CD14-positive monocyte (primary cell): ENCODE measurements at regions not wholly inside any gene's neighbourhood (a gene's known extent, or its start where the extent isn't known, plus 50 kb on each side); places are given as distances from the start of the nearest gene placed in this dataset.

Experiments
- DNase-seq, 3 donors: peaks; one replicate each; pipeline ENCODE4 v3.0.0-alpha.2; 2011 to 2022
- H2AFZ ChIP-seq: 2 replicates; pipeline ENCODE4 v1.6.0; 2012; ENCODE audit warnings: mild to moderate bottlenecking, low read depth, low read length, inconsistent platforms; ENCODE audit not compliant: insufficient read depth, poor library complexity, severe bottlenecking
- H3K27ac ChIP-seq, 2 donors: 1 replicate in 1 of 2; 2 replicates in 1 of 2; pipeline ENCODE4 v1.5.1; 2012 to 2013; ENCODE audit warnings: low read length in 2 of 2, control low read depth in 1 of 2, inconsistent platforms in 1 of 2, low read depth in 1 of 2, mild to moderate bottlenecking in 1 of 2
- H3K27me3 ChIP-seq, 2 donors: one replicate each; pipeline versions ENCODE4 v1.6.0 to v1.6.1; 2011 to 2013; ENCODE audit warnings: low read length in 2 of 2; ENCODE audit not compliant: control insufficient read depth in 2 of 2, insufficient read depth in 2 of 2
- H3K36me3 ChIP-seq, 2 donors: replicated peaks in 1 of 2; 1 replicate in 1 of 2; 2 replicates in 1 of 2; pipeline versions ENCODE4 v1.5.1 to v1.6.1; 2012 to 2013; ENCODE audit warnings: low read length in 2 of 2, control low read depth in 1 of 2, inconsistent platforms in 1 of 2, mild to moderate bottlenecking in 1 of 2; ENCODE audit not compliant: insufficient read depth in 2 of 2, control insufficient read depth in 1 of 2
- H3K4me1 ChIP-seq, 2 donors: 1 replicate in 1 of 2; 2 replicates in 1 of 2; pipeline versions ENCODE4 v1.5.1 to v1.6.1; 2012 to 2013; ENCODE audit warnings: low read length in 2 of 2, control low read depth in 1 of 2, inconsistent platforms in 1 of 2, mild to moderate bottlenecking in 1 of 2, moderate library complexity in 1 of 2; ENCODE audit not compliant: insufficient read depth in 2 of 2, control insufficient read depth in 1 of 2
- H3K4me2 ChIP-seq: replicated peaks from 2 replicates; pipeline ENCODE3; 2012; ENCODE audit warnings: low read length, moderate library complexity, mild to moderate bottlenecking; ENCODE audit not compliant: poor library complexity, severe bottlenecking; ENCODE audit errors: extremely low read depth
- H3K4me3 ChIP-seq, 3 experiments: fragments of 200-600 bp in 1 of 3; sonication (generic) in 1 of 3; replicated peaks in 1 of 3; 1 replicate in 2 of 3; 2 replicates in 1 of 3; pipeline ENCODE4 v1.5.1; 2011 to 2013; ENCODE audit warnings: low read length in 3 of 3, mild to moderate bottlenecking in 3 of 3, control low read depth in 2 of 3, low read depth in 2 of 3, inconsistent platforms in 1 of 3, moderate library complexity in 1 of 3
- H3K79me2 ChIP-seq: 2 replicates; pipeline ENCODE4 v1.6.0; 2012; ENCODE audit warnings: mild to moderate bottlenecking, control low read depth, inconsistent platforms, low read length, moderate library complexity; ENCODE audit not compliant: insufficient read depth
- H3K9ac ChIP-seq: 2 replicates; pipeline ENCODE4 v1.6.0; 2017; ENCODE audit warnings: low read length, mild to moderate bottlenecking; ENCODE audit not compliant: insufficient read depth, poor library complexity, severe bottlenecking
- H3K9me3 ChIP-seq, 2 donors: replicated peaks in 1 of 2; 1 replicate in 1 of 2; 2 replicates in 1 of 2; pipeline versions ENCODE4 v1.5.1 to v1.6.1; 2012 to 2013; ENCODE audit warnings: low read length in 2 of 2, control low read depth in 1 of 2; ENCODE audit not compliant: control insufficient read depth in 1 of 2, insufficient read depth in 1 of 2
- H4K20me1 ChIP-seq: 2 replicates; pipeline ENCODE4 v1.6.0; 2012; ENCODE audit warnings: mild to moderate bottlenecking, low read length, control low read depth, moderate library complexity; ENCODE audit not compliant: insufficient read depth
- H3K27ac Mint-ChIP-seq, 7 donors: one replicate each; pipeline ENCODE4 v1.8.0; 2020; ENCODE audit warnings: mild to moderate bottlenecking in 7 of 7, mixed read lengths in 7 of 7, moderate library complexity in 6 of 7, inconsistent platforms in 2 of 7
- H3K27me3 Mint-ChIP-seq, 3 donors: one replicate each; pipeline ENCODE4 v1.8.0; 2021 to 2022; ENCODE audit warnings: low read depth in 3 of 3, mild to moderate bottlenecking in 3 of 3, mixed read lengths in 3 of 3, moderate library complexity in 3 of 3, inconsistent platforms in 1 of 3
- H3K36me3 Mint-ChIP-seq, 2 donors: one replicate each; pipeline ENCODE4 v1.8.0; 2020; ENCODE audit warnings: mixed read lengths in 2 of 2, inconsistent platforms in 1 of 2, mild to moderate bottlenecking in 1 of 2
- H3K4me1 Mint-ChIP-seq: one replicate; pipeline ENCODE4 v1.8.0; 2020; ENCODE audit warnings: mild to moderate bottlenecking, mixed read lengths
- H3K4me3 Mint-ChIP-seq, 2 donors: one replicate each; pipeline ENCODE4 v1.8.0; 2020; ENCODE audit warnings: mild to moderate bottlenecking in 2 of 2, mixed read lengths in 2 of 2, moderate library complexity in 1 of 2
- H3K9me3 Mint-ChIP-seq, 7 donors: one replicate each; pipeline ENCODE4 v1.8.0; 2020 to 2022; ENCODE audit warnings: mixed read lengths in 7 of 7, mild to moderate bottlenecking in 6 of 7, moderate library complexity in 6 of 7, inconsistent platforms in 2 of 7
- CTCF ChIP-seq: fragments of 200-600 bp; IDR thresholded peaks from one replicate; pipeline ENCODE4 v1.8.0; 2022; ENCODE audit warnings: antibody characterized with exemption, mild to moderate bottlenecking
- WGBS: methylation state at CpG from one replicate; pipeline ENCODE4 v1.1.5; 2013; ENCODE audit warnings: missing lambda C conversion rate; ENCODE audit not compliant: insufficient coverage; 5-methylcytosine and 5-hydroxymethylcytosine counted together
- intact Hi-C, 2 donors: fragments of 100-400 bp; cut with micrococcal nuclease; formaldehyde crosslinking; loops; one replicate each; pipeline versions ENCODE4 v1.15.0 to v1.15.1; 2023

GRCh38 chr17:77434136-77435114 is 293.7 kb downstream of the SEC14L1 start:
- Histone ChIP-seq H3K9ac (no peak overlapping the region), H2AFZ (no peak overlapping the region), H3K27ac (no peak overlapping the region), H3K4me2 (peak overlapping the region; percentile 10), H3K27me3 (no peaks in the 10 kb centered on the region), H3K4me3 (peak overlapping the region in 1 of 3 experiments; percentile 13), H3K4me1 (peaks cover 83 to 88% of the 10 kb centered on the region in 2 donors), H4K20me1 (peaks cover 9% of the 10 kb centered on the region), H3K36me3 (no peaks in the 10 kb centered on the region), H3K79me2 (peaks cover 87% of the 10 kb centered on the region), H3K9me3 (no peaks in the 10 kb centered on the region)
- no peak for TF ChIP-seq CTCF
- intact Hi-C loops = loop anchor here (5.0 kb wide), 2 partner anchors 38 to 58 kb away; no protein-coding TSS in a partner anchor
- Mint-ChIP-seq H3K9me3 (no peaks in the 10 kb centered on the region), H3K27ac (peak overlapping the region in 1 of 7 donors; percentile 41), H3K36me3 (peaks cover 18 to 35% of the 10 kb centered on the region in 2 donors), H3K27me3 (peaks cover 0 to 3% (median 0%) of the 10 kb centered on the region in 3 donors), H3K4me3 (peak overlapping the region in 1 of 2 donors; percentile 46), H3K4me1 (peaks cover 84% of the 10 kb centered on the region)
- WGBS = 96% methylated on average over 16 of the region's 26 CpGs
- no peak for DNase-seq

GRCh38 chr17:77435272-77436057 is 294.7 kb downstream of the SEC14L1 start:
- Histone ChIP-seq H4K20me1 (no peaks in the 10 kb centered on the region), H3K4me2 (peak overlapping the region; percentile 10), H3K27me3 (no peaks in the 10 kb centered on the region), H3K79me2 (peaks cover 92% of the 10 kb centered on the region), H3K4me1 (peaks cover 83 to 88% of the 10 kb centered on the region in 2 donors), H3K27ac (no peak overlapping the region), H3K4me3 (peak overlapping the region in 1 of 3 experiments; percentile 13), H3K36me3 (no peaks in the 10 kb centered on the region), H3K9me3 (no peaks in the 10 kb centered on the region), H2AFZ (no peak overlapping the region), H3K9ac (no peak overlapping the region)
- Mint-ChIP-seq H3K4me1 (peaks cover 84% of the 10 kb centered on the region), H3K36me3 (peaks cover 18 to 33% of the 10 kb centered on the region in 2 donors), H3K4me3 (peak overlapping the region in 1 of 2 donors; percentile 46), H3K27me3 (peaks cover 0 to 3% (median 2%) of the 10 kb centered on the region in 3 donors), H3K27ac (peak overlapping the region in 1 of 7 donors; percentile 6), H3K9me3 (no peaks in the 10 kb centered on the region)
- 96% methylated on average over 16 of the region's 24 CpGs for WGBS
- DNase-seq = no peak
- no peak for TF ChIP-seq CTCF
- intact Hi-C loops = loop anchor here (5.0 kb wide), 1 partner anchor 37 kb away; no protein-coding TSS in a partner anchor
